Lower leg skin (tissue), 4 donors: ENCODE measurements at regions not wholly inside any gene's neighbourhood (a gene's known extent, or its start where the extent isn't known, plus 50 kb on each side); places are given as distances from the start of the nearest gene placed in this dataset.

Experiments
- DNase-seq, 2 donors: peaks; one replicate each; pipeline ENCODE4 v3.0.0-alpha.2; 2019; ENCODE audit warnings: low spot score in 2 of 2
- H3K4me3 ChIP-seq: fragments of 200-600 bp; sonication (generic); 2 replicates; pipeline ENCODE4 v1.5.1; 2017; ENCODE audit warnings: mild to moderate bottlenecking, low read depth; ENCODE audit not compliant: poor library complexity, severe bottlenecking
- CTCF ChIP-seq, 3 donors: fragments of 450-650 bp; IDR thresholded peaks; one replicate each; pipeline ENCODE4 v1.5.1; 2016; ENCODE audit warnings: antibody characterized with exemption in 3 of 3, mild to moderate bottlenecking in 3 of 3, moderate library complexity in 2 of 3
- POLR2A ChIP-seq, 2 donors: fragments of 450-650 bp; IDR thresholded peaks; one replicate each; pipeline ENCODE4 v1.6.1; 2016 to 2017; ENCODE audit warnings: antibody characterized with exemption in 2 of 2, mild to moderate bottlenecking in 1 of 2, moderate library complexity in 1 of 2
- WGBS, 2 donors: methylation state at CpG; one replicate each; pipeline ENCODE4 v1.1.5; 2018; 5-methylcytosine and 5-hydroxymethylcytosine counted together
- intact Hi-C: fragments of 100-400 bp; cut with DNase I; formaldehyde crosslinking; loops from one replicate; pipeline ENCODE4 v1.15.0; 2023; ENCODE audit warnings: low total_unique reads

- 90 to 97% methylated on average over 1 of the region's 1 CpG for WGBS, 2 donors
- no peak for DNase-seq
- TF ChIP-seq POLR2A (IDR thresholded peaks at IDR 0.05) (no peak), CTCF (IDR thresholded peaks at IDR 0.05) (no peak)
- intact Hi-C loops: no loop called here
- no peak overlapping the region for H3K4me3 ChIP-seq
Observed at GRCh38 chr12:92301356-92301755, 155.7 kb upstream of the BTG1 start.

- WGBS, 2 donors: 99 to 100% methylated on average over 2 of the region's 2 CpGs
- DNase-seq: no peak
- intact Hi-C loops: no loop called here
- no peak overlapping the region for H3K4me3 ChIP-seq
- no peak for TF ChIP-seq POLR2A (IDR thresholded peaks at IDR 0.05)
- TF ChIP-seq CTCF (IDR thresholded peaks at IDR 0.05): no peak
Observed at GRCh38 chr12:92300777-92301176, 155.1 kb upstream of the BTG1 start.

- no peak for TF ChIP-seq POLR2A (IDR thresholded peaks at IDR 0.05)
- no peak for TF ChIP-seq CTCF (IDR thresholded peaks at IDR 0.05)
- no peak overlapping the region for H3K4me3 ChIP-seq
- WGBS, 2 donors: 93 to 97% methylated on average over 3 of the region's 3 CpGs
- DNase-seq: no peak
- intact Hi-C loops: no loop called here
Observed at GRCh38 chr12:92299744-92300143, 154.1 kb upstream of the BTG1 start.

- TF ChIP-seq CTCF (IDR thresholded peaks at IDR 0.05) (no peak), POLR2A (IDR thresholded peaks at IDR 0.05) (no peak)
- WGBS, 2 donors: 78 to 92% methylated on average over 2 of the region's 2 CpGs
- no peak for DNase-seq
Observed at GRCh38 chr12:92299344-92299743, 153.7 kb upstream of the BTG1 start.

GRCh38 chr12:92297932-92298696, 152.5 kb upstream of the BTG1 start:
- no peak overlapping the region for H3K4me3 ChIP-seq
- TF ChIP-seq CTCF (IDR thresholded peaks at IDR 0.05) (no peak), POLR2A (IDR thresholded peaks at IDR 0.05) (no peak)
- DNase-seq: peak in 1 of 2 donors; percentile 34
- intact Hi-C loops: no loop called here
- WGBS, 2 donors: 46 to 59% methylated on average over 8 of the region's 8 CpGs

More at GRCh38 chr12:92299344-92299743, 153.7 kb upstream of the BTG1 start:
- H3K4me3 ChIP-seq: no peak overlapping the region
- intact Hi-C loops: no loop called here

GRCh38 chr12:92297405-92297804, 151.8 kb upstream of the BTG1 start:
- intact Hi-C loops: no loop called here
- TF ChIP-seq CTCF (IDR thresholded peaks at IDR 0.05) (no peak), POLR2A (IDR thresholded peaks at IDR 0.05) (no peak)

More at GRCh38 chr12:92297405-92297804, 151.8 kb upstream of the BTG1 start:
- no peak overlapping the region for H3K4me3 ChIP-seq
- WGBS, 2 donors: 72 to 78% methylated on average over 4 of the region's 4 CpGs
- DNase-seq: no peak
